CD4-positive, alpha-beta T cell treated with Interleukin-4 for 1 hour (primary cell): ENCODE measurements at regions not wholly inside any gene's neighbourhood (a gene's known extent, or its start where the extent isn't known, plus 50 kb on each side); places are given as distances from the start of the nearest gene placed in this dataset.
"Not testable (repeated sequence)": the region's sequence is repeated elsewhere in the genome, so short reads cannot be mapped to it uniquely, and the experiment has no call there.

Experiments
- DNase-seq, 2 donors: peaks; one replicate each; pipeline ENCODE4 v3.0.0-alpha.2; 2020 to 2022

DNA sequence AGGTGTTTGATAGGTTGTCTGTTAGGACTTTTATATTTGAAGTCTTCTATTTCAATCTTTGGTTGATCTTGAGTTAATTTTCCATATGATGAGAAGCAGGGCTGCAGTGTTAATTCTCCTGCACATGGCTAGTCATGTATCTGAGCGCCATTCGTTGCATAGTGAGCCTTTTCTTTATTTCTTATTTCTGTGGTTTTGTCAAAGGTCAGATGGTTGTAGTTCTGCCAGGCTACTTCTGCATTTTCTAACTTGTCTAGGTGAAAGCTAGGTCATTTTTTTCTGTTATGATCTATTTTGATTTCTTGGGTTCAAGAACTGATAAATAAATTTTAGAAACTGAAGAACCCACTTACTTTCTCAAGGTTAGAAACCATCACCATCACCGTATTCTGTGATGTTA lies 56.7 kb downstream of the CCDC74A start:
- DNase-seq, result no peak

DNA sequence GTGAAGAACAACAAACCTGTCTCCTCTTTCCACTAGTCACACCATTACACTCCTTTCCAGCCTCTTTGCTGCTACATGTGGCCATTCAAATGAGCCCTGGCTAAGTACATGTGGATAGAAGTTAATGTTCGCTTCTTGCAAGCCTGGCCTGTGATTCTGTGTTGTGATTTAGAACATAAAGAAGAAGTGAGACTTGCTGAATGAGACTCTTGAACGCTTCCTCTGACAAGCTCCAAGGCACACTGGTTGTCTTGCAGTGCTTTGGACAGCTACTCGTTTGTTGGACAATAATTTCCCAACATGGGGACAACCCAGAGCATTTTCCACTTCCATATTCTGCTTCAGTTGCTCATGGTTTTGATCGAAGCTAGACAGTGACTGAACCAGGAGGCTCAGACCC lies 57.3 kb downstream of the CCDC74A start:
- DNase-seq, result no peak

- no peak for DNase-seq
Observed at GRCh38 chr2:131588152-131588873, 60.6 kb downstream of the CCDC74A start.

- not testable (repeated sequence) for DNase-seq
Observed at GRCh38 chr2:131589126-131589525, 61.4 kb downstream of the CCDC74A start.

DNA sequence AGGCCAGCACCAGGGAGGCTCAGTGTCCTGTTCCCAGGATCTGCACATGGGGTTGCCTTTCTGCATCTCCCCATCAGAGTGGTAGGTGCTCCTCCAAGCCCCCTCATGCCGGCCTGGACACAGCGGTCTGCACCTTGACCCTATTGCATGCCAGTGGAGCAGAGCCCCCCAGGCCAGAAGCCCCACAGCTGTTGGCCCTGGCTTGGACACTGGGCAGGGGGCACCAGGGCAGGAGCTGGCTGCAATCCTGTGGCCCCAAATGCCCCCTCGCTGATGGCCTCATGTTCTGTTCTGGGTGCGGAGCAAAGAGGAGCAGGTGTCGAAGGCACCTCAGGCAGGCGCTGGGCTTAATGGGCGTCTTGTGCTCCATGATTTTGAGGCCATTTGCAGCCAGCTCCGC lies 62.7 kb downstream of the CCDC74A start:
- no peak for DNase-seq

- DNase-seq, result no peak
Observed at GRCh38 chr2:131590896-131591295, 63.2 kb downstream of the CCDC74A start.

DNA sequence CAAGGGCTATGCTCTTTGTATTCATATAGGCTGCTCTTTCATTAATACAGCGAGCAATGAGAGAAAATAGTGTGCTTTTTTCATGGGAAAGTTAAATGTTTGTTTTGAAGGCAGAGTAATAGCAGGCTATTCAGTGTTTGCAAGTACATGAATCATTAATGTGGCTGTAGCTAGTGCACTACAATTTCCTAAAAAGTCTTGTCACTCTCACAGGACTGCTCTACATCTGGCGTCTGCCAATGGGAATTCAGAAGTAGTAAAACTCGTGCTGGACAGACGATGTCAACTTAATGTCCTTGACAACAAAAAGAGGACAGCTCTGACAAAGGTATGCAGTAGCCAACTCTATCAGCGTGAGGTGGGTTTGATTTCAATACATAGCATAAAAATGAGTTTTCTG lies 68.9 kb downstream of the CCDC74A start:
- not testable (repeated sequence) for DNase-seq

DNA sequence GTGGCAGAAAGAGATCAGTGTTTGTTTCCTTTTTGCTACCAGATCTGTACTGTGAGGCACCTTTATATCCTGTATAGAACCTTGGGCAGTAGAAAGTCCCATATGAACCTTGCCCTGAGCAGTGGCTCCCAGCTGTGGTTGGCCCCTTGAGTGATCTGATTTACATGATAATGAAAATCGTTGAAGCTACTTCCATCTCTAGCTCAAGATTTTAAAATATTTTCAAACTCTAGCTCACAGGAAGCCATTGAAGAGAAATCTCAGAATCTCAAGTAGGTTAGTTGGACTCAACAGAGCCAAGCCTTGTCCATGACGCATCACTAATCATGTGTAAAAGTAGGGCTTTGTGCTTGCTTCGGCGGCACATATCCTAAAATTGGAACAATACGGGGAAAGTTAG lies 74.8 kb downstream of the CCDC74A start:
- DNase-seq, result not testable (repeated sequence)

DNA sequence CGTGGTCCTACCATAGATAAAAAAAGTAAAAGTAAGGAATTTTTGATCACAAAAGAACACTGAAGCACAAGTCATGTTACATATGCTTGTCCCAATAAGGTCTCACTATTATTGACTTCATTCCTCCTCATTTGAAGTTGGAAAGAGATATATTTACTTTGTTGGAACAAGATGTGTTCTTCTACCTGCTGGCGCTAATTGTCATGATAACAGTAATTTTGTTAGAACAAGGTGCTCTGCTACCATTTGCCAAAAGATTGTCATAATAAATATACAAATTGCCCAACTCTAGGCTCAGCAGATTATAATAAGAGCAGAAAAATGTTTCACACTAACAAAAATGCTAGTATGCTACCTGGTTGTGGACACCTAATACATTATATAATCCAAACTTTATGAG lies 77.0 kb downstream of the CCDC74A start:
- DNase-seq, result not testable (repeated sequence)

GRCh38 chr2:131606366-131606765 lies 78.7 kb downstream of the CCDC74A start:
- DNase-seq, result not testable (repeated sequence)

DNA sequence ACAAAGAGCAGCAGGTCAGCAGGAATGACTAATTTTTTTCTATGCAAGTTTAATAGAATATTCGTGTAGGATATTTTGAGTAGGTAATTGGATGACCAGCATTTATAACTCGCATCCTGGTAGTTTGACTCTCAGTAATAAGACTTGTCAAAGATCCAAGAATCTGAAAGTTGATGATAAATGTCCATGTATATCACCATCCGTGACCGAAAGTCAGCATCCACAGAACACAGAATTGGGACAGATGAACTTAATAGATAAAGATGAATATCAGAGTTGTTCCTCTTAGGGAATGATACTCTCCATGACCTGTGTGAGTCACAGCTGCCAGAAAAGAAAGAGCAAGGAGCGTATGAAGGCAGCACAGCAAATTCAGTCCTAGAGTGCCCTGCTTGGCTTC lies 79.4 kb downstream of the CCDC74A start:
- not testable (repeated sequence) for DNase-seq

GRCh38 chr2:131614539-131614938 lies 86.9 kb downstream of the CCDC74A start:
- not testable (repeated sequence) for DNase-seq

DNA sequence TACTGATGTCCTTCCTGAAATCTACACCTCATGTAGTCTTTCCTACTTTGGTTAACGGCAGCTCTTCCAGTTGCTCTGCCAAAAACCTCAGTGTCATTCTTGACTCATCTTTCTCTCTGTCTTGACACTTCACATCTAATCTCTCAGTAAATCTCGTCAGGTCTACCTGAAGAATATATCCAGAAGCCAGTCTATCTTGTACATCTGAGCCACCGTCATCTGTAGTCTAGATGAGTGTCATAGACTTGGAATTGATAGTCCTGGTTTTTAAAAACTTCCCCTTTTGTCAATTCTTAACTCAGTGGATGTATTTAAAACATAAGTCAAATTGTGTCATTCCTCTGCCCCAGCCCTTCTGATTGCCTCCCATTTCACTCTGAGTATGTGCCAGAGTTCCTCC lies 90.6 kb downstream of the CCDC74A start:
- not testable (repeated sequence) for DNase-seq

GRCh38 chr2:131622874-131623273 lies 95.2 kb downstream of the CCDC74A start:
- DNase-seq, result not testable (repeated sequence)

DNA sequence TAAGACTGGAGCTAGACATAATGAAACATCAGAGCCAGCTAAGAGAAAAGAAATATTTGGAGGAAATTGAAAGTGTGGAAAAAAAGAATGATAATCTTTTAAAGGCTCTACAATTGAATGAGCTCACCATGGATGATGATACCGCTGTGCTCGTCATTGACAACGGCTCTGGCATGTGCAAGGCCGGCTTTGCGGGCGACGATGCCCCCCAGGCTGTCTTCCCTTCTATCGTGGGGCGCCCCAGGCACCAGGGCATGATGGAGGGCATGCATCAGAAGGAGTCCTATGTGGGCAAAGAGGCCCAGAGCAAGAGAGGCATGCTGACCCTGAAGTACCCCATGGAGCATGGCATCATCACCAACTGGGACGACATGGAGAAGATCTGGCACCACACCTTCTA lies 98.3 kb downstream of the CCDC74A start:
- DNase-seq, result not testable (repeated sequence)

- DNase-seq, result not testable (repeated sequence)
Observed at GRCh38 chr2:131626565-131626964, 98.9 kb downstream of the CCDC74A start.

DNA sequence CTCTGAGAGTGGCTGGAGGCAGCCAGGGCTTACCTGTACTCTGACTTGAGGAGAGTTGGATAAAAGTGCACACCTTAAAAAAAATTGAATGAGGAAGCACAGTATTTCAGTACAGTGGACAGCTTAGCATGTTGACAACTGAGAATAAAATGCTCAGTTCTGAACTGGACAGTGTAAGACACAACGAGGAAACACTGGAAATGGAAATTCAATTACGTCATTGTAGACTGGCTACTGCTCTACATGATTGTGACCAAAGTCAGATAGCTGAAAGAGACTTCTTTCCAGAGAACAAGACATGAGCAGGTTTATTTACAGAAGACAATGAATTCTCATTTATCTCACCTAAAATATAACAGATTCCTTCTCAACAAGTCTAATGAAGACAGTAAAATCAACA lies 100.1 kb downstream of the CCDC74A start:
- not testable (repeated sequence) for DNase-seq

GRCh38 chr2:131631648-131632047 lies 104.0 kb downstream of the CCDC74A start:
- DNase-seq, result not testable (repeated sequence)

DNA sequence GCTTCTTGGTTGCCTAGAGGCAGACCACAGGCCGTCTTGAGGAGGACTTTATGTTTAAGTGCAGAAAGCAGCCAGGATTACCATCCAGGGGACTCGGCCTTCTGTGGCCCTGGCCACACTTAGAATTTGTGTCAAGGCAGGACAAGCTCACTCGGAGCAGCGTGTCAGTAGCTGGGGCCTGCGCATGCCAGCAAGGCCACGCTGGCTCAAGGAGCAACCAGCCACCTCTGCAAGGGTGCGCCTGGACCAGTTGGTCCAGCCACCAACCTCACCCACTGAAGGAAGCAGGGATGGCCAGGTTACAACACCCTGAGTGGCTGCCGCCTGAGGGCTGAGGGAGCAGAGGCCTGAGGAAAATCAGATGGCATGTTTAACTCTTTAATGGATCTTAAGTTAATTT lies 105.7 kb downstream of the CCDC74A start:
- DNase-seq, result not testable (repeated sequence)

GRCh38 chr2:131633827-131634695 lies 106.4 kb downstream of the CCDC74A start:
- DNase-seq, result not testable (repeated sequence)

DNA sequence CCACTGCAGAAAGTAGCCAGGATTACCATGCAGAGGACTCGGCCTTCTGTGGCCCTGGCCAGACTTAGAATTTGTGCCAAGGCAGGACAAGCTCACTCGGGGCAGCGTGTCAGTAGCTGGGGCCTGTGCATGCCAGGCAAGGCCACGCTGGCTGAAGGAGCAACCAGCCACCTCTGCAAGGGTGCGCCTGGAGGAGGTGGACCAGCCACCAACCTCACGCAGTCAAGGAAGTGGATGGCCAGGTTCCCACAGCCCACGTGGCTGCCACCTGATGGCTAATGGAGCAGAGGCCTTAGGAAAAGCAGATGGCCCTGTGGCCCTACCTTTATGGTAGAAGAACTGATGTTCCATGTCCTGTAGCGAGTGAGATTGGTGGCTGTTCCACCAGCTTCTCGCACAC lies 107.9 kb downstream of the CCDC74A start:
- DNase-seq, result no peak

- DNase-seq, result not testable (repeated sequence)
Observed at GRCh38 chr2:131636704-131637308, 109.1 kb downstream of the CCDC74A start.

- not testable (repeated sequence) for DNase-seq
Observed at GRCh38 chr2:131639001-131639620, 111.4 kb downstream of the CCDC74A start.
